Spinal cord (tissue), 9 donors: ENCODE measurements at regions not wholly inside any gene's neighbourhood (a gene's known extent, or its start where the extent isn't known, plus 50 kb on each side); places are given as distances from the start of the nearest gene placed in this dataset.
A peak's percentile ranks its signal among the peaks of the same experiment; 100 is the strongest.

Experiments used
- DNase-seq, 6 donors: peaks; one replicate each; pipeline versions ENCODE4 v3.0.0 to v3.0.0-alpha.2; 2013 to 2015; ENCODE audit warnings: low spot score in 6 of 6, low read depth in 4 of 6
- H3K27ac ChIP-seq: one replicate; pipeline ENCODE4 v1.5.1; 2013; ENCODE audit warnings: low read depth, low read length, control low read depth
- H3K27me3 ChIP-seq: one replicate; pipeline ENCODE4 v1.6.1; 2013; ENCODE audit warnings: low read length; ENCODE audit not compliant: control insufficient read depth, insufficient read depth
- H3K36me3 ChIP-seq: one replicate; pipeline ENCODE4 v1.6.1; 2013; ENCODE audit warnings: low read length; ENCODE audit not compliant: control insufficient read depth, insufficient read depth
- H3K4me1 ChIP-seq: one replicate; pipeline ENCODE4 v1.6.1; 2013; ENCODE audit warnings: low read length; ENCODE audit not compliant: control insufficient read depth, insufficient read depth
- H3K4me3 ChIP-seq: one replicate; pipeline ENCODE4 v1.5.1; 2013; ENCODE audit warnings: low read depth, low read length, control low read depth
- H3K9me3 ChIP-seq: one replicate; pipeline ENCODE4 v1.6.1; 2013; ENCODE audit warnings: low read length; ENCODE audit not compliant: control insufficient read depth, insufficient read depth
- WGBS: methylation state at CpG from one replicate; pipeline ENCODE4 v1.1.5; 2013; ENCODE audit warnings: missing lambda C conversion rate; ENCODE audit not compliant: insufficient coverage; 5-methylcytosine and 5-hydroxymethylcytosine counted together
- donor health status: healthy.

- Histone ChIP-seq H3K9me3 (no peaks in the 10 kb centered on the region), H3K4me3 (no peak overlapping the region), H3K27me3 (no peaks in the 10 kb centered on the region), H3K4me1 (no peaks in the 10 kb centered on the region), H3K27ac (no peak overlapping the region), H3K36me3 (no peaks in the 10 kb centered on the region)
- DNase-seq, result peak in 1 of 6 donors; percentile 82
- 86% methylated on average over 4 of the region's 5 CpGs for WGBS
Measured at GRCh38 chr5:57862471-57862911, 379.9 kb upstream of the ACTBL2 start.

DNA sequence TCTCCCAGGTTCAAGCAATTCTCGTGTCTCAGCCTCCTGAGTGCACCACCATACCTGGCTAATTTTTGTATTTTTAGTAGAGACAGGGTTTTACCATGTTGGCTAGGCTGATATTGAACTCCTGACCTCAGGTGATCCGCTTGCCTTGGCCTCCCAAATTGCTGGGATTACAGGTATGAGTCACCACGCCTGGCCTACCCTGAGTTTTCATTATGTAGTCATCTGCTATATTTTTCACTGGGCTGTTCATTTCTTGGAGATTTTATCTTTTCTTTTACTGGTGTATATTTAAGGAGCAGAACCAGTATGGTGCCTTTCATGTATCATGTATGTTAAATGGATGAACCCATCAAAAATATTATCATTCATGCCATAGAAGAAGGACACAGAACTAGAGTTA lies 377.0 kb upstream of the ACTBL2 start:
- no peak overlapping the region for H3K4me3 ChIP-seq
- H3K36me3 ChIP-seq, result no peaks in the 10 kb centered on the region
- DNase-seq, result no peak
- no peaks in the 10 kb centered on the region for H3K9me3 ChIP-seq
- no peak overlapping the region for H3K27ac ChIP-seq
- H3K4me1 ChIP-seq, result no peaks in the 10 kb centered on the region
- 83% methylated on average over 1 of the region's 3 CpGs for WGBS
- no peaks in the 10 kb centered on the region for H3K27me3 ChIP-seq

- Histone ChIP-seq H3K4me3 (no peak overlapping the region), H3K9me3 (no peaks in the 10 kb centered on the region), H3K27ac (no peak overlapping the region), H3K4me1 (no peaks in the 10 kb centered on the region), H3K36me3 (no peaks in the 10 kb centered on the region), H3K27me3 (no peaks in the 10 kb centered on the region)
- peak in 1 of 6 donors; percentile 49 for DNase-seq
Measured at GRCh38 chr5:57858905-57859304, 376.3 kb upstream of the ACTBL2 start.

- no peak overlapping the region for H3K4me3 ChIP-seq
- DNase-seq, result no peak
- no peaks in the 10 kb centered on the region for H3K36me3 ChIP-seq
- H3K4me1 ChIP-seq, result no peaks in the 10 kb centered on the region
- H3K27ac ChIP-seq, result no peak overlapping the region
- no peaks in the 10 kb centered on the region for H3K9me3 ChIP-seq
- no peaks in the 10 kb centered on the region for H3K27me3 ChIP-seq
Measured at GRCh38 chr5:57857696-57858095, 375.1 kb upstream of the ACTBL2 start.

- H3K4me1 ChIP-seq, result no peaks in the 10 kb centered on the region
- no peak for DNase-seq
- no peak overlapping the region for H3K27ac ChIP-seq
- WGBS, result 100% methylated on average over 2 of the region's 2 CpGs
- H3K36me3 ChIP-seq, result no peaks in the 10 kb centered on the region
- H3K9me3 ChIP-seq, result no peaks in the 10 kb centered on the region
- H3K27me3 ChIP-seq, result no peaks in the 10 kb centered on the region
- H3K4me3 ChIP-seq, result no peak overlapping the region
Measured at GRCh38 chr5:57855831-57856230, 373.2 kb upstream of the ACTBL2 start.

GRCh38 chr5:57853929-57854697 lies 371.5 kb upstream of the ACTBL2 start:
- no peaks in the 10 kb centered on the region for H3K9me3 ChIP-seq
- no peaks in the 10 kb centered on the region for H3K4me1 ChIP-seq
- no peaks in the 10 kb centered on the region for H3K27me3 ChIP-seq
- H3K4me3 ChIP-seq, result no peak overlapping the region
- WGBS, result 100% methylated on average over 1 of the region's 3 CpGs
- H3K27ac ChIP-seq, result no peak overlapping the region
- no peak for DNase-seq
- H3K36me3 ChIP-seq, result no peaks in the 10 kb centered on the region

DNA sequence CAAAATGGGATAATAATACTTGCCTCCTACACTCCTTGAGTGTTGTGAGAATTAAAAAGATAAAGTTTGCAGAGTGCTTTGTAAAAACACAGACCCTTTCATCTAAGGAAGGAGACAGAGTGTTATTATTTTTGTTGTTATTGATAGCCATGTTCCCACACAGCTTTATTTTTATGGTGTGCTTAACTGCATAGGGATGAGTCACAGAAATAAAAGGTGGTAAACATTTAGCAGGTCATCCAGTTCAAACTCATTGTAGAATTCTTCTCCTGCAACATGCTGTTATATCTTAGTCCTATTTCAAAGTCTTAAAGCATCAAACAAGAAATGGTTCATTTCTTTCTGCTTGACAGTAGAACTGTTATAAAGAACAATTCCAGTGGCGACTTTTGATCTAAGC lies 367.5 kb upstream of the ACTBL2 start:
- H3K27ac ChIP-seq, result no peak overlapping the region
- H3K36me3 ChIP-seq, result no peaks in the 10 kb centered on the region
- DNase-seq, result no peak
- no peaks in the 10 kb centered on the region for H3K27me3 ChIP-seq
- no peaks in the 10 kb centered on the region for H3K9me3 ChIP-seq
- no peak overlapping the region for H3K4me3 ChIP-seq
- no CpG with 5 or more reads among the region's 1 CpG for WGBS
- H3K4me1 ChIP-seq, result no peaks in the 10 kb centered on the region

- no peaks in the 10 kb centered on the region for H3K4me1 ChIP-seq
Measured at GRCh38 chr5:57845025-57845424, 362.4 kb upstream of the ACTBL2 start.

DNA sequence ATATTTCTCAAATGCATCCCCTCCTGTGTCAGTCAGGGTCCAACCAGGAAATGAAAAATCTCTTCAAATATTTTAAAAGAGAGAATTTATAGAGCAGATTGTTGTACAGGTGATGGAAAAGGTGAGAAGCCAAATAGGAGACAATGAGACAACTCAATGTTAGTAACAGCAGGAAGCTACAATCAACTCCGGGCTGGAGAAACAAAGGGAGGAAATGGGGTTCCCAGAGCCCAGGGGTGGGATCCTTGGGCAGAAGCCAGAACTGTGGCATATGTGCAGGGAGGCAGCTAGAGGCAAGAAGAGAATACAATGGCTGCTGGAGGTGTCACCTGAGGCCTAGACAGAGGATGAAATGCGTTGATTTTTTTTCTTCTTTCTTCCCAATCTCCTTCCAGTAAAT lies 361.8 kb upstream of the ACTBL2 start:
- no peaks in the 10 kb centered on the region for H3K4me1 ChIP-seq
- no peaks in the 10 kb centered on the region for H3K36me3 ChIP-seq
- no peaks in the 10 kb centered on the region for H3K9me3 ChIP-seq
- no peaks in the 10 kb centered on the region for H3K27me3 ChIP-seq
- no peak for DNase-seq
- no peak overlapping the region for H3K27ac ChIP-seq
- WGBS, result 81% methylated on average over 2 of the region's 2 CpGs
- H3K4me3 ChIP-seq, result no peak overlapping the region

More at GRCh38 chr5:57845025-57845424, 362.4 kb upstream of the ACTBL2 start:
- Histone ChIP-seq H3K4me3 (no peak overlapping the region), H3K27me3 (no peaks in the 10 kb centered on the region), H3K9me3 (no peaks in the 10 kb centered on the region), H3K27ac (no peak overlapping the region), H3K36me3 (no peaks in the 10 kb centered on the region)
- 90% methylated on average over 1 of the region's 2 CpGs for WGBS
- DNase-seq, result no peak

- Histone ChIP-seq H3K4me1 (no peaks in the 10 kb centered on the region), H3K36me3 (no peaks in the 10 kb centered on the region), H3K27ac (no peak overlapping the region), H3K27me3 (no peaks in the 10 kb centered on the region), H3K9me3 (no peaks in the 10 kb centered on the region), H3K4me3 (no peak overlapping the region)
- DNase-seq, result no peak
- WGBS, result no CpG with 5 or more reads among the region's 2 CpGs
Measured at GRCh38 chr5:57843059-57843367, 360.4 kb upstream of the ACTBL2 start.
